RWPE1 (cell line): ENCODE measurements at regions not wholly inside any gene's neighbourhood (a gene's known extent, or its start where the extent isn't known, plus 50 kb on each side); places are given as distances from the start of the nearest gene placed in this dataset.
"Not testable (repeated sequence)": the region's sequence is repeated elsewhere in the genome, so short reads cannot be mapped to it uniquely, and the experiment has no call there.

Source experiments
- CTCF ChIA-PET: fragments of 350-600 bp; sonication (Branson Sonifier 250); formaldehyde crosslinking; extraction: SDS; loops from one replicate; lab custom pipeline; 2021; lab: Yijun Ruan, JAX
- POLR2A ChIA-PET: fragments of 400-600 bp; formaldehyde crosslinking; extraction: SDS; loops from one replicate; lab custom pipeline; 2020; ENCODE audit warnings: antibody characterized with exemption; ENCODE audit not compliant: low non-redundant PET; lab: Yijun Ruan, JAX
- DNase-seq: peaks from one replicate; pipeline ENCODE4 v3.0.0; 2012; ENCODE audit warnings: low spot score
- H3K27ac ChIP-seq: fragments of 450-650 bp; 2 replicates; pipeline ENCODE4 v1.5.1; 2017
- CTCF ChIP-seq: fragments of 450-650 bp; conservative IDR thresholded peaks from 2 replicates; pipeline ENCODE4 v1.5.1; 2017; ENCODE audit warnings: low read depth, mild to moderate bottlenecking

- DNase-seq, result no peak
- H3K27ac ChIP-seq, result no peak overlapping the region
- ChIA-PET CTCF (no interaction called here), POLR2A (no interaction called here)
- no peak for TF ChIP-seq CTCF
Measured at GRCh38 chr3:26894443-26894842, 271.9 kb downstream of the LRRC3B start.

- POLR2A ChIA-PET, result no interaction called here
- no peak for TF ChIP-seq CTCF
- no peak overlapping the region for H3K27ac ChIP-seq
- no peak for DNase-seq
- CTCF ChIA-PET, result no interaction called here
Measured at GRCh38 chr3:26915208-26915607, 292.6 kb downstream of the LRRC3B start.

GRCh38 chr3:26920646-26921478, 298.3 kb downstream of the LRRC3B start:
- no peak for DNase-seq
- POLR2A ChIA-PET, result no interaction called here

GRCh38 chr3:26931896-26932295, 309.3 kb downstream of the LRRC3B start:
- no peak for DNase-seq
- ChIA-PET CTCF (no interaction called here), POLR2A (no interaction called here)
- H3K27ac ChIP-seq, result no peak overlapping the region
- no peak for TF ChIP-seq CTCF

More at GRCh38 chr3:26920646-26921478, 298.3 kb downstream of the LRRC3B start:
- no peak for TF ChIP-seq CTCF
- no peak overlapping the region for H3K27ac ChIP-seq
- CTCF ChIA-PET, result no interaction called here

GRCh38 chr3:26932752-26933151, 310.2 kb downstream of the LRRC3B start:
- H3K27ac ChIP-seq, result no peak overlapping the region
- no peak for TF ChIP-seq CTCF
- POLR2A ChIA-PET, result no interaction called here
- CTCF ChIA-PET, result no interaction called here
- DNase-seq, result no peak

- DNase-seq, CTCF ChIA-PET, H3K27ac ChIP-seq, POLR2A ChIA-PET: not testable (repeated sequence)
Measured at GRCh38 chr3:26945480-26945879, 322.9 kb downstream of the LRRC3B start.

- no peak overlapping the region for H3K27ac ChIP-seq
- CTCF ChIA-PET, result interaction anchor here (0.5 kb wide), 1 partner anchor 866 kb away, joined by 3 read pairs; no protein-coding TSS in a partner anchor
- no peak for TF ChIP-seq CTCF
- DNase-seq, result no peak
- POLR2A ChIA-PET, result no interaction called here
Measured at GRCh38 chr3:26960382-26960781, 337.8 kb downstream of the LRRC3B start.
